Adrenal gland (tissue), 9 donors: ENCODE measurements at regions not wholly inside any gene's neighbourhood (a gene's known extent, or its start where the extent isn't known, plus 50 kb on each side); places are given as distances from the start of the nearest gene placed in this dataset.

Experiments used
- DNase-seq, 7 donors: peaks; one replicate each; pipeline ENCODE4 v3.0.0-alpha.2; 2019 to 2020
- H3K27ac ChIP-seq, 5 donors: fragments of 200-600 bp; sonication (generic) in 4 of 5; 1 replicate in 3 of 5; 2 replicates in 2 of 5; pipeline versions ENCODE4 v1.5.1 to v1.8.0; 2016 to 2020; ENCODE audit warnings: mild to moderate bottlenecking in 1 of 5
- H3K27me3 ChIP-seq: fragments of 200-600 bp; 2 replicates; pipeline ENCODE4 v1.8.0; 2021
- H3K36me3 ChIP-seq, 2 donors: fragments of 200-600 bp; replicated peaks in 1 of 2; 1 replicate in 1 of 2; 2 replicates in 1 of 2; pipeline versions ENCODE4 v1.5.1 to v1.8.0; 2018 to 2022
- H3K4me1 ChIP-seq, 2 donors: fragments of 200-600 bp; replicated peaks in 1 of 2; 1 replicate in 1 of 2; 2 replicates in 1 of 2; pipeline versions ENCODE4 v1.5.1 to v1.8.0; 2018 to 2021
- H3K4me3 ChIP-seq, 4 donors: fragments of 200-600 bp; sonication (generic) in 3 of 4; one replicate each; pipeline ENCODE4 v1.5.1; 2016 to 2018
- H3K9me3 ChIP-seq, 3 donors: fragments of 200-600 bp; sonication (generic) in 1 of 3; replicated peaks in 1 of 3; 1 replicate in 2 of 3; 2 replicates in 1 of 3; pipeline versions ENCODE4 v1.5.1 to v1.8.0; 2016 to 2021
- CTCF ChIP-seq, 6 experiments: fragments of 450-650 bp in 4 of 6; fragments of 200-600 bp in 2 of 6; sonication (generic) in 1 of 6; IDR thresholded peaks; 1 replicate in 5 of 6; 2 replicates in 1 of 6; pipeline versions ENCODE4 v1.5.1 to v1.8.0; 2016 to 2021; ENCODE audit warnings: antibody characterized with exemption in 6 of 6, mild to moderate bottlenecking in 2 of 6, moderate library complexity in 1 of 6
- POLR2A ChIP-seq, 2 donors: fragments of 450-650 bp; IDR thresholded peaks; one replicate each; pipeline ENCODE4 v1.6.1; 2017; ENCODE audit warnings: antibody characterized with exemption in 2 of 2, mild to moderate bottlenecking in 2 of 2, moderate library complexity in 1 of 2
- WGBS, 4 donors: extraction: QIAGEN DNeasy Blood & Tissue Kit in 2 of 4; methylation state at CpG; one replicate each; pipeline versions ENCODE4 v1.1.5 to v1.1.7; 2013 to 2017; 5-methylcytosine and 5-hydroxymethylcytosine counted together
- intact Hi-C, 2 donors: fragments of 100-400 bp; cut with DNase I; formaldehyde crosslinking; loops; one replicate each; pipeline versions ENCODE4 v1.14.1 to v1.15.0; 2022 to 2023
- donor health status: healthy with polysubstance abuse.
- donor health status: Bipolar disorder and iron deficiency.
- donor health status: DM: yes; HTN: yes; CAD: no.
- donor health status: DM: no; HTN: no; CAD: no.
- donor health status: DM: no; HTN: no; CAD: no.

- 68 to 81% (median 74%) methylated on average over 3 of the region's 3 CpGs for WGBS, 4 donors
- no peak for DNase-seq
- intact Hi-C loops: no loop called here
- no peaks in the 10 kb centered on the region for H3K36me3 ChIP-seq
- no peaks in the 10 kb centered on the region for H3K9me3 ChIP-seq
- no peaks in the 10 kb centered on the region for H3K4me1 ChIP-seq
- H3K4me3 ChIP-seq: no peak overlapping the region
- TF ChIP-seq CTCF (IDR thresholded peaks at IDR 0.05) (no peak), POLR2A (IDR thresholded peaks at IDR 0.05) (no peak)
- no peaks in the 10 kb centered on the region for H3K27me3 ChIP-seq
- no peak overlapping the region for H3K27ac ChIP-seq
These were observed 87.8 kb upstream of the UBE2E2 start for GRCh38 chr3:23115171-23115877.

GRCh38 chr3:23116081-23116837 lies 86.9 kb upstream of the UBE2E2 start:
- no peak for DNase-seq
- Histone ChIP-seq H3K27me3 (no peaks in the 10 kb centered on the region), H3K36me3 (no peaks in the 10 kb centered on the region), H3K4me3 (no peak overlapping the region), H3K9me3 (no peaks in the 10 kb centered on the region), H3K27ac (no peak overlapping the region), H3K4me1 (no peaks in the 10 kb centered on the region)
- intact Hi-C loops: no loop called here
- TF ChIP-seq POLR2A (IDR thresholded peaks at IDR 0.05) (no peak), CTCF (IDR thresholded peaks at IDR 0.05) (no peak)
- 49 to 69% (median 67%) methylated on average over 3 of the region's 3 CpGs for WGBS, 4 donors

GRCh38 chr3:23117856-23118255 lies 85.3 kb upstream of the UBE2E2 start:
- 42 to 79% (median 69%) methylated on average over 1 of the region's 1 CpG for WGBS, 4 donors
- no peak overlapping the region for H3K27ac ChIP-seq

More at GRCh38 chr3:23117856-23118255, 85.3 kb upstream of the UBE2E2 start:
- Histone ChIP-seq H3K4me3 (no peak overlapping the region), H3K4me1 (no peaks in the 10 kb centered on the region), H3K36me3 (no peaks in the 10 kb centered on the region), H3K27me3 (no peaks in the 10 kb centered on the region), H3K9me3 (no peaks in the 10 kb centered on the region)
- no peak for DNase-seq
- intact Hi-C loops: no loop called here
- no peak for TF ChIP-seq POLR2A (IDR thresholded peaks at IDR 0.05)
- no peak for TF ChIP-seq CTCF (IDR thresholded peaks at IDR 0.05)
